HepG2 (cell line): ENCODE measurements at regions not wholly inside any gene's neighbourhood (a gene's known extent, or its start where the extent isn't known, plus 50 kb on each side); places are given as distances from the start of the nearest gene placed in this dataset.
A peak's percentile ranks its signal among the peaks of the same experiment; 100 is the strongest.

Source experiments
- ELF3 ChIP-seq: IDR thresholded peaks from 2 replicates; pipeline ENCODE4 v1.6.1; 2016; ENCODE audit warnings: missing genetic modification reagents, missing compliant biosample characterization
- HOXD1 ChIP-seq: sonication (generic); formaldehyde crosslinking; IDR thresholded peaks from 2 replicates; pipeline ENCODE4 v1.5.0; 2020; ENCODE audit warnings: missing genetic modification reagents
- MIXL1 ChIP-seq: IDR thresholded peaks from 2 replicates; pipeline ENCODE4 v1.6.1; 2016
- MTA1 ChIP-seq: sonication (generic); formaldehyde crosslinking; IDR thresholded peaks from 2 replicates; pipeline ENCODE4 v1.4.0; 2020; ENCODE audit warnings: missing genetic modification reagents, mild to moderate bottlenecking, borderline replicate concordance
- POGZ ChIP-seq: sonication (generic); formaldehyde crosslinking; IDR thresholded peaks from 2 replicates; pipeline ENCODE4 v1.4.0; 2020; ENCODE audit warnings: mild to moderate bottlenecking, missing genetic modification reagents
- SIN3B ChIP-seq: fragments of 150-350 bp; IDR thresholded peaks from 2 replicates; pipeline ENCODE4 v1.6.1; 2014; ENCODE audit warnings: low read length
- SRSF1 ChIP-seq: fragments of 200-400 bp; formaldehyde crosslinking; optimal IDR thresholded peaks from 2 replicates; pipeline ENCODE3; 2017; ENCODE audit warnings: mild to moderate bottlenecking, low read depth, low read length, moderate library complexity
- ZBTB7A ChIP-seq: sonication (generic); formaldehyde crosslinking; IDR thresholded peaks from 2 replicates; pipeline ENCODE4 v1.8.0; 2022; ENCODE audit warnings: mild to moderate bottlenecking, missing genetic modification reagents
- ZFP90 ChIP-seq: sonication (generic); formaldehyde crosslinking; IDR thresholded peaks from 2 replicates; pipeline ENCODE4 v1.8.0; 2022; ENCODE audit warnings: missing genetic modification reagents, mild to moderate bottlenecking, inconsistent platforms, borderline replicate concordance
- TF ChIP-seq, protein P1 (sequence below): sonication (generic); formaldehyde crosslinking; IDR thresholded peaks from 2 replicates; pipeline ENCODE4 v1.5.0; 2020; ENCODE audit warnings: mild to moderate bottlenecking, missing genetic modification reagents, moderate library complexity
- TF ChIP-seq, protein P2 (sequence below): sonication (generic); formaldehyde crosslinking; IDR thresholded peaks from 2 replicates; pipeline ENCODE4 v1.5.0; 2020; ENCODE audit warnings: mild to moderate bottlenecking, missing genetic modification reagents, borderline replicate concordance
- TF ChIP-seq, protein P3 (sequence below): sonication (generic); formaldehyde crosslinking; IDR thresholded peaks from 2 replicates; pipeline ENCODE4 v1.4.0; 2020; ENCODE audit warnings: missing genetic modification reagents
- TF ChIP-seq, protein P4 (sequence below): sonication (generic); formaldehyde crosslinking; IDR thresholded peaks from 2 replicates; pipeline ENCODE4 v1.9.0; 2022; ENCODE audit warnings: missing genetic modification reagents, mild to moderate bottlenecking, borderline replicate concordance
- TF ChIP-seq, protein P5 (sequence below): sonication (generic); formaldehyde crosslinking; IDR thresholded peaks from 2 replicates; pipeline ENCODE4 v1.4.0; 2020; ENCODE audit warnings: missing genetic modification reagents, borderline replicate concordance
- TF ChIP-seq, protein P6 (sequence below): sonication (generic); formaldehyde crosslinking; IDR thresholded peaks from 2 replicates; pipeline ENCODE4 v1.4.0; 2020; ENCODE audit warnings: missing genetic modification reagents

DNA sequence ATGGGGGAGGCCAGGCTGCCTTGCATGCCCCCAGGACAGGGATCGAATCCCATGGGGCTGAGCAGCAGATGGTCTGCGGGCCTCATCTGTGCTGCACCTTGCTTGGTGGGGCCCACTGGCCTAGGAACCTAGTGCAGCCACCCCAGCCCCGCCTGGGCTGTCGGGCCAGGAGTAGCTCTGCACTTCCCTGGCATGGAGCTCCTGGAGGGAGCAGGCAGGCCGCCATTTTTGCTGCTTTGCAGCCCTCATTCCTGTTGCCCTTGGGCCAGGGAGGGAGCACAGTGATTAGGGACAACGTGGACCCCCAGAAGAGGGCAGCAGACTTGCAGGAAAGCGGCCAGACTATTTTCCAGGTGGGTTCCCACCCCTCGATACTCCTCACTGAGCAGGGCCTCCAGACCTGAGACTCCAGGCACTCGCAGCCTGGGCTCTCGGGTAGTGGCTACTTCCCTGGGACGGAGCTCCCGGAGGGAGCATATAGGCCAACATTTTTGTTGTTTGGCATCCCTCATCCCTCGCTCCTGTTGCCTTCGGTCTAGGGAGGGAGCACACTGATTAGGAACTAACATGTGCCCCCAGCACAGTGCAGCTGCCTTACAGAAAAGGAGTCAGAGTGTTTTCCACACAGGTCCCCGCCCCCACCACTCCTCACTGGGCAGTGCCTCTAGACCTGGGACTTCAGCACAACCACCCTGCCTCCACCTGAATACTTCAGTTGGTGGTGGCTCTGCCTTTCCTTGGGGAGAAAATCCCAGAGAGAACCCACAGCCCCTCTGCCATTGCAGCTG lies 99.5 kb downstream of the MAIP1 start (continued):
- TF ChIP-seq SRSF1 (no peak), ZBTB7A (CRISPR knock-in tag) (peak; percentile 71; the same call in 1 of the 2 replicates), MTA1 (CRISPR knock-in tag) (peak; percentile 13; the same call in 1 of the 2 replicates), MIXL1 (CRISPR knock-in tag) (no peak), SIN3B (no peak), ELF3 (CRISPR knock-in tag) (no peak), HOXD1 (CRISPR knock-in tag) (no peak), ZFP90 (CRISPR knock-in tag) (no peak), POGZ (peak; percentile 75)
- TF ChIP-seq, protein P1, sequence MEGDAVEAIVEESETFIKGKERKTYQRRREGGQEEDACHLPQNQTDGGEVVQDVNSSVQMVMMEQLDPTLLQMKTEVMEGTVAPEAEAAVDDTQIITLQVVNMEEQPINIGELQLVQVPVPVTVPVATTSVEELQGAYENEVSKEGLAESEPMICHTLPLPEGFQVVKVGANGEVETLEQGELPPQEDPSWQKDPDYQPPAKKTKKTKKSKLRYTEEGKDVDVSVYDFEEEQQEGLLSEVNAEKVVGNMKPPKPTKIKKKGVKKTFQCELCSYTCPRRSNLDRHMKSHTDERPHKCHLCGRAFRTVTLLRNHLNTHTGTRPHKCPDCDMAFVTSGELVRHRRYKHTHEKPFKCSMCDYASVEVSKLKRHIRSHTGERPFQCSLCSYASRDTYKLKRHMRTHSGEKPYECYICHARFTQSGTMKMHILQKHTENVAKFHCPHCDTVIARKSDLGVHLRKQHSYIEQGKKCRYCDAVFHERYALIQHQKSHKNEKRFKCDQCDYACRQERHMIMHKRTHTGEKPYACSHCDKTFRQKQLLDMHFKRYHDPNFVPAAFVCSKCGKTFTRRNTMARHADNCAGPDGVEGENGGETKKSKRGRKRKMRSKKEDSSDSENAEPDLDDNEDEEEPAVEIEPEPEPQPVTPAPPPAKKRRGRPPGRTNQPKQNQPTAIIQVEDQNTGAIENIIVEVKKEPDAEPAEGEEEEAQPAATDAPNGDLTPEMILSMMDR (CRISPR knock-in tag) = peak; percentile 93
- TF ChIP-seq, protein P2, sequence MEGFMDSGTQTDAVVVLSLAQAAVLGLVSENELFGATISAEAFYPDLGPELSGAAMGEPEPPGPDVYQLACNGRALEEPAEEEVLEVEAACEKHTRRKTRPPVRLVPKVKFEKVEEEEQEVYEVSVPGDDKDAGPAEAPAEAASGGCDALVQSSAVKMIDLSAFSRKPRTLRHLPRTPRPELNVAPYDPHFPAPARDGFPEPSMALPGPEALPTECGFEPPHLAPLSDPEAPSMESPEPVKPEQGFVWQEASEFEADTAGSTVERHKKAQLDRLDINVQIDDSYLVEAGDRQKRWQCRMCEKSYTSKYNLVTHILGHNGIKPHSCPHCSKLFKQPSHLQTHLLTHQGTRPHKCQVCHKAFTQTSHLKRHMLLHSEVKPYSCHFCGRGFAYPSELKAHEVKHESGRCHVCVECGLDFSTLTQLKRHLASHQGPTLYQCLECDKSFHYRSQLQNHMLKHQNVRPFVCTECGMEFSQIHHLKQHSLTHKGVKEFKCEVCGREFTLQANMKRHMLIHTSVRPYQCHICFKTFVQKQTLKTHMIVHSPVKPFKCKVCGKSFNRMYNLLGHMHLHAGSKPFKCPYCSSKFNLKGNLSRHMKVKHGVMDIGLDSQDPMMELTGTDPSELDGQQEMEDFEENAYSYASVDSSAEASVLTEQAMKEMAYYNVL (CRISPR knock-in tag) = peak; percentile 64; the same call in 1 of the 2 replicates
- TF ChIP-seq, protein P3, sequence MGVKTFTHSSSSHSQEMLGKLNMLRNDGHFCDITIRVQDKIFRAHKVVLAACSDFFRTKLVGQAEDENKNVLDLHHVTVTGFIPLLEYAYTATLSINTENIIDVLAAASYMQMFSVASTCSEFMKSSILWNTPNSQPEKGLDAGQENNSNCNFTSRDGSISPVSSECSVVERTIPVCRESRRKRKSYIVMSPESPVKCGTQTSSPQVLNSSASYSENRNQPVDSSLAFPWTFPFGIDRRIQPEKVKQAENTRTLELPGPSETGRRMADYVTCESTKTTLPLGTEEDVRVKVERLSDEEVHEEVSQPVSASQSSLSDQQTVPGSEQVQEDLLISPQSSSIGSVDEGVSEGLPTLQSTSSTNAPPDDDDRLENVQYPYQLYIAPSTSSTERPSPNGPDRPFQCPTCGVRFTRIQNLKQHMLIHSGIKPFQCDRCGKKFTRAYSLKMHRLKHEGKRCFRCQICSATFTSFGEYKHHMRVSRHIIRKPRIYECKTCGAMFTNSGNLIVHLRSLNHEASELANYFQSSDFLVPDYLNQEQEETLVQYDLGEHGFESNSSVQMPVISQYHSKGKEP (CRISPR knock-in tag) = peak; percentile 37; the same call in 1 of the 2 replicates
- TF ChIP-seq, protein P4, sequence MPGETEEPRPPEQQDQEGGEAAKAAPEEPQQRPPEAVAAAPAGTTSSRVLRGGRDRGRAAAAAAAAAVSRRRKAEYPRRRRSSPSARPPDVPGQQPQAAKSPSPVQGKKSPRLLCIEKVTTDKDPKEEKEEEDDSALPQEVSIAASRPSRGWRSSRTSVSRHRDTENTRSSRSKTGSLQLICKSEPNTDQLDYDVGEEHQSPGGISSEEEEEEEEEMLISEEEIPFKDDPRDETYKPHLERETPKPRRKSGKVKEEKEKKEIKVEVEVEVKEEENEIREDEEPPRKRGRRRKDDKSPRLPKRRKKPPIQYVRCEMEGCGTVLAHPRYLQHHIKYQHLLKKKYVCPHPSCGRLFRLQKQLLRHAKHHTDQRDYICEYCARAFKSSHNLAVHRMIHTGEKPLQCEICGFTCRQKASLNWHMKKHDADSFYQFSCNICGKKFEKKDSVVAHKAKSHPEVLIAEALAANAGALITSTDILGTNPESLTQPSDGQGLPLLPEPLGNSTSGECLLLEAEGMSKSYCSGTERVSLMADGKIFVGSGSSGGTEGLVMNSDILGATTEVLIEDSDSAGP (CRISPR knock-in tag) = peak; percentile 79; the same call in 1 of the 2 replicates
- TF ChIP-seq, protein P5, sequence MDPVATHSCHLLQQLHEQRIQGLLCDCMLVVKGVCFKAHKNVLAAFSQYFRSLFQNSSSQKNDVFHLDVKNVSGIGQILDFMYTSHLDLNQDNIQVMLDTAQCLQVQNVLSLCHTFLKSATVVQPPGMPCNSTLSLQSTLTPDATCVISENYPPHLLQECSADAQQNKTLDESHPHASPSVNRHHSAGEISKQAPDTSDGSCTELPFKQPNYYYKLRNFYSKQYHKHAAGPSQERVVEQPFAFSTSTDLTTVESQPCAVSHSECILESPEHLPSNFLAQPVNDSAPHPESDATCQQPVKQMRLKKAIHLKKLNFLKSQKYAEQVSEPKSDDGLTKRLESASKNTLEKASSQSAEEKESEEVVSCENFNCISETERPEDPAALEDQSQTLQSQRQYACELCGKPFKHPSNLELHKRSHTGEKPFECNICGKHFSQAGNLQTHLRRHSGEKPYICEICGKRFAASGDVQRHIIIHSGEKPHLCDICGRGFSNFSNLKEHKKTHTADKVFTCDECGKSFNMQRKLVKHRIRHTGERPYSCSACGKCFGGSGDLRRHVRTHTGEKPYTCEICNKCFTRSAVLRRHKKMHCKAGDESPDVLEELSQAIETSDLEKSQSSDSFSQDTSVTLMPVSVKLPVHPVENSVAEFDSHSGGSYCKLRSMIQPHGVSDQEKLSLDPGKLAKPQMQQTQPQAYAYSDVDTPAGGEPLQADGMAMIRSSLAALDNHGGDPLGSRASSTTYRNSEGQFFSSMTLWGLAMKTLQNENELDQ = peak; percentile 16; the same call in 1 of the 2 replicates
- TF ChIP-seq, protein P6, sequence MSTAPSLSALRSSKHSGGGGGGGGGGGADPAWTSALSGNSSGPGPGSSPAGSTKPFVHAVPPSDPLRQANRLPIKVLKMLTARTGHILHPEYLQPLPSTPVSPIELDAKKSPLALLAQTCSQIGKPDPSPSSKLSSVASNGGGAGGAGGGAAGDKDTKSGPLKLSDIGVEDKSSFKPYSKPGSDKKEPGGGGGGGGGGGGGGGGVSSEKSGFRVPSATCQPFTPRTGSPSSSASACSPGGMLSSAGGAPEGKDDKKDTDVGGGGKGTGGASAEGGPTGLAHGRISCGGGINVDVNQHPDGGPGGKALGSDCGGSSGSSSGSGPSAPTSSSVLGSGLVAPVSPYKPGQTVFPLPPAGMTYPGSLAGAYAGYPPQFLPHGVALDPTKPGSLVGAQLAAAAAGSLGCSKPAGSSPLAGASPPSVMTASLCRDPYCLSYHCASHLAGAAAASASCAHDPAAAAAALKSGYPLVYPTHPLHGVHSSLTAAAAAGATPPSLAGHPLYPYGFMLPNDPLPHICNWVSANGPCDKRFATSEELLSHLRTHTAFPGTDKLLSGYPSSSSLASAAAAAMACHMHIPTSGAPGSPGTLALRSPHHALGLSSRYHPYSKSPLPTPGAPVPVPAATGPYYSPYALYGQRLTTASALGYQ = no peak
